ENCODE measurements at regions not wholly inside any gene's neighbourhood (a gene's known extent, or its start where the extent isn't known, plus 50 kb on each side); places are given as distances from the start of the nearest gene placed in this dataset.

- no peaks in the 10 kb centered on the region; the same call in 1 of the 2 replicates for H4K20me1 ChIP-seq (replicated peaks; ENCODE audit: control insufficient read depth, insufficient read depth, low read length)
- FAIRE-seq, result no peak
- no peak overlapping the region for H3K4me2 ChIP-seq (ENCODE audit: insufficient read depth, low read length)
- H3K79me2 ChIP-seq (ENCODE audit: control insufficient read depth, insufficient read depth, low read length), result no peaks in the 10 kb centered on the region
- POLR2A ChIA-PET, result interaction anchor here (1.2 kb wide), 1 partner anchor 9 kb away, joined by 3 read pairs; no protein-coding TSS in a partner anchor
- intact Hi-C loops (cut with micrococcal nuclease), result no loop called here
- 22% methylated on average over 14 of the region's 14 CpGs for WGBS (ENCODE audit: insufficient coverage, low coverage, missing lambda C conversion rate)
- H3K27ac ChIP-seq (ENCODE audit: extremely low read depth, low read depth, low read length), result no peak overlapping the region
- CTCF ChIA-PET (ENCODE audit: low intra/inter-chr PET ratio), result no interaction called here
- no TSS peak for BruUV-seq (replicated peaks)
- no peaks in the 10 kb centered on the region for H3K9me3 ChIP-seq (replicated peaks; ENCODE audit: control insufficient read depth, insufficient read depth, low read depth, low read length)
- no peak overlapping the region for H3K4me3 ChIP-seq
- H3K4me1 ChIP-seq (replicated peaks in 1 of 2; ENCODE audit: control insufficient read depth in 2 of 2, insufficient read depth in 2 of 2, low read length in 2 of 2), result peaks cover 0 to 9% of the 10 kb centered on the region in 2 experiments; a peak in 2 of 5 replicates
- H3K27me3 ChIP-seq (ENCODE audit: control insufficient read depth in 2 of 2, insufficient read depth in 2 of 2, low read length in 2 of 2), result peaks cover 61 to 83% of the 10 kb centered on the region in 2 experiments
- in situ Hi-C loops (cut with MboI), result no loop called here
- H3K36me3 ChIP-seq (ENCODE audit: control insufficient read depth, insufficient read depth, low read length), result no peaks in the 10 kb centered on the region
- H2AFZ ChIP-seq (ENCODE audit: low read depth, low read length), result no peak overlapping the region
- ATAC-seq, result no peak
- no peak for DNase-seq (ENCODE audit: extremely low read depth in 1 of 4, low spot score in 3 of 4)
- TF ChIP-seq CSDE1 (IDR thresholded peaks at IDR 0.05) (no peak), RBBP5 (IDR thresholded peaks at IDR 0.05; ENCODE audit: borderline replicate concordance, insufficient read depth, low read length, poor library complexity, severe bottlenecking) (no peak), HNRNPK (IDR thresholded peaks at IDR 0.05; ENCODE audit: low read depth, low read length, poor library complexity, severe bottlenecking) (no peak), L3MBTL2 (IDR thresholded peaks at IDR 0.05) (no peak), RREB1 (CRISPR knock-in tag; IDR thresholded peaks at IDR 0.05) (no peak), YY1 (IDR thresholded peaks at IDR 0.05; ENCODE audit: borderline replicate concordance in 1 of 3, control insufficient read depth in 1 of 3, extremely low read depth in 1 of 3, insufficient read depth in 3 of 3, insufficient read length in 1 of 3, insufficient replicate concordance in 2 of 3, low read depth in 1 of 3, low read length in 2 of 3) (no peak), RFX1 (IDR thresholded peaks at IDR 0.05) (no peak), POLR3G (IDR thresholded peaks at IDR 0.05; ENCODE audit: extremely low read depth, insufficient read length, insufficient replicate concordance) (no peak), MCM7 (IDR thresholded peaks at IDR 0.05) (no peak), HDAC3 (IDR thresholded peaks at IDR 0.05; ENCODE audit: borderline replicate concordance, partially characterized antibody) (no peak), CTBP1 (IDR thresholded peaks at IDR 0.05; ENCODE audit: borderline replicate concordance) (no peak), CBFA2T3 (IDR thresholded peaks at IDR 0.05) (no peak), ILF3 (IDR thresholded peaks at IDR 0.05; ENCODE audit: borderline replicate concordance) (no peak), ETV1 (tag; conservative IDR thresholded peaks at IDR 0.05; ENCODE audit: low read depth) (no peak), EP400 (IDR thresholded peaks at IDR 0.05) (no peak)
- H3K9me1 ChIP-seq (ENCODE audit: control insufficient read depth, insufficient read depth, low read length), result no peaks in the 10 kb centered on the region
- H3K9ac ChIP-seq (ENCODE audit: insufficient read depth in 1 of 2, low read depth in 2 of 2, low read length in 2 of 2), result no peak overlapping the region
Observed at GRCh38 chr6:159098636-159099106, 53.9 kb upstream of the TAGAP start.
